ENCODE measurements at regions not wholly inside any gene's neighbourhood (a gene's known extent, or its start where the extent isn't known, plus 50 kb on each side); places are given as distances from the start of the nearest gene placed in this dataset.
A peak's percentile ranks its signal among the peaks of the same experiment; 100 is the strongest.

DNA sequence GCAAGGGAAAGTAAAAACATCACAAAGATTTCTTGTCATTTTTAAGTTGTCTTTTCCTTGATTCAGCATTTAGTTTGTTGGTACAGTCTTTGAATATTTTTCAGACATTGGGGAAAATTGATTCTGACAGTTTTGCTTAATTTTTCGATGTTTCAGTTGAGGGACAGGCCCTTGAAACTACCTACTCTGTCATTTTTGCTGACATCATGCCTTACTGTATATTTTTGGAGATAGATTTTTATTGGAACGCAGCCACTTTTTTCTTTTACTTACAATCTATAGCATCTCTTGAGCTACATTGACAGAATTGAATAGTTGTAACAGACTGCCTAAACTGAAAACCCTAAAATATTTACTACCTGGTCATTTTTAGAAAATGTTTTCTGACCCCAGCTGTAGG lies 297.1 kb upstream of the KIF2B start:
- no peaks in the 10 kb centered on the region for H3K27me3 ChIP-seq (ENCODE audit: control insufficient read depth, extremely low read depth, insufficient read depth, low read length)
- H3K27ac ChIP-seq (ENCODE audit: control insufficient read depth, insufficient read depth, low read length) = no peak overlapping the region
- H3K9me1 ChIP-seq (ENCODE audit: control insufficient read depth, extremely low read depth, insufficient read depth, low read length) = no peaks in the 10 kb centered on the region
- no peak for FAIRE-seq
- TF ChIP-seq, protein P1, sequence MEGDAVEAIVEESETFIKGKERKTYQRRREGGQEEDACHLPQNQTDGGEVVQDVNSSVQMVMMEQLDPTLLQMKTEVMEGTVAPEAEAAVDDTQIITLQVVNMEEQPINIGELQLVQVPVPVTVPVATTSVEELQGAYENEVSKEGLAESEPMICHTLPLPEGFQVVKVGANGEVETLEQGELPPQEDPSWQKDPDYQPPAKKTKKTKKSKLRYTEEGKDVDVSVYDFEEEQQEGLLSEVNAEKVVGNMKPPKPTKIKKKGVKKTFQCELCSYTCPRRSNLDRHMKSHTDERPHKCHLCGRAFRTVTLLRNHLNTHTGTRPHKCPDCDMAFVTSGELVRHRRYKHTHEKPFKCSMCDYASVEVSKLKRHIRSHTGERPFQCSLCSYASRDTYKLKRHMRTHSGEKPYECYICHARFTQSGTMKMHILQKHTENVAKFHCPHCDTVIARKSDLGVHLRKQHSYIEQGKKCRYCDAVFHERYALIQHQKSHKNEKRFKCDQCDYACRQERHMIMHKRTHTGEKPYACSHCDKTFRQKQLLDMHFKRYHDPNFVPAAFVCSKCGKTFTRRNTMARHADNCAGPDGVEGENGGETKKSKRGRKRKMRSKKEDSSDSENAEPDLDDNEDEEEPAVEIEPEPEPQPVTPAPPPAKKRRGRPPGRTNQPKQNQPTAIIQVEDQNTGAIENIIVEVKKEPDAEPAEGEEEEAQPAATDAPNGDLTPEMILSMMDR (optimal IDR thresholded peaks at IDR 0.05 in 1 of 3, IDR thresholded peaks at IDR 0.05 in 1 of 3, conservative IDR thresholded peaks at IDR 0.05 in 1 of 3; ENCODE audit: extremely low read depth in 1 of 3, insufficient read depth in 2 of 3, low read length in 3 of 3) = no peak
- TF ChIP-seq EZH2 (IDR thresholded peaks at IDR 0.05; ENCODE audit: low read length) = no peak
- no peaks in the 10 kb centered on the region for H3K79me2 ChIP-seq (ENCODE audit: control insufficient read depth, insufficient read depth, low read length)
- no peaks in the 10 kb centered on the region for H3K9me3 ChIP-seq (ENCODE audit: control insufficient read depth, low read depth, low read length)
- no peaks in the 10 kb centered on the region for H3K36me3 ChIP-seq (ENCODE audit: control insufficient read depth in 2 of 2, extremely low read depth in 1 of 2, insufficient read depth in 2 of 2, low read length in 2 of 2)
- no peak overlapping the region for H2AFZ ChIP-seq (ENCODE audit: control insufficient read depth, low read length)
- DNase-seq (ENCODE audit: low read depth, low spot score) = no peak
- H3K4me1 ChIP-seq (ENCODE audit: control insufficient read depth, extremely low read depth, insufficient read depth, low read length) = no peaks in the 10 kb centered on the region
- H3K4me2 ChIP-seq (ENCODE audit: control insufficient read depth, extremely low read depth, insufficient read depth, low read depth, low read length) = no peak overlapping the region
- no peaks in the 10 kb centered on the region for H4K20me1 ChIP-seq (ENCODE audit: control insufficient read depth, extremely low read depth, insufficient read depth, low read length)
- no peak overlapping the region for H3K4me3 ChIP-seq (ENCODE audit: control insufficient read depth in 2 of 3, extremely low read depth in 1 of 3, insufficient read depth in 2 of 3, low read depth in 1 of 3, low read length in 3 of 3)
- dilution Hi-C loops (cut with MboI; ENCODE audit: extremely low pct_ligation_motif_present, low sequenced_read_pairs) = no loop called here
- H3K9ac ChIP-seq (ENCODE audit: control insufficient read depth, extremely low read depth, insufficient read depth, low read length) = no peak overlapping the region

DNA sequence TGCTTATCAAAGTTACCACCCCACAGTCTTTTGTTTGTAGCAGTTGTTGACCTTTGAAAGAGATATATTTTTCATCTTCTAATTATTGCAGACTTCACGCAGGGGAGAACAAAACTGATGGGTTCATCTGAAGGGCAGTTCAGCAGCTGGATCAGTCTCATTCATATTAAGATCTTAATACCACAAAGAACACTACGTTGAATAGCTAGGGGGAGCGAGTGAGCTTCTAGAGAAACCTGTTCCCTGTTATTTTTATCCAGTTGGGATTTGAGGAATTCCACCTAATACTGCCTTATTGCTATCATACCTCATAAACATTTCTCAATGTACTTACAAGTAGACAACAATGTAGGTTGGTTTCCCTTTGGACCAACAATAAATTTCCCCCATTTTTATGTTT lies 306.1 kb upstream of the KIF2B start:
- Histone ChIP-seq H4K20me1 (ENCODE audit: control insufficient read depth, extremely low read depth, insufficient read depth, low read length) (no peaks in the 10 kb centered on the region), H3K9me1 (ENCODE audit: control insufficient read depth, extremely low read depth, insufficient read depth, low read length) (no peaks in the 10 kb centered on the region), H3K27ac (ENCODE audit: control insufficient read depth, insufficient read depth, low read length) (no peak overlapping the region), H3K27me3 (ENCODE audit: control insufficient read depth, extremely low read depth, insufficient read depth, low read length) (no peaks in the 10 kb centered on the region), H3K4me2 (ENCODE audit: control insufficient read depth, extremely low read depth, insufficient read depth, low read depth, low read length) (no peak overlapping the region), H3K79me2 (ENCODE audit: control insufficient read depth, insufficient read depth, low read length) (no peaks in the 10 kb centered on the region), H3K4me1 (ENCODE audit: control insufficient read depth, extremely low read depth, insufficient read depth, low read length) (no peaks in the 10 kb centered on the region), H3K9ac (ENCODE audit: control insufficient read depth, extremely low read depth, insufficient read depth, low read length) (no peak overlapping the region), H3K4me3 (ENCODE audit: control insufficient read depth in 2 of 3, extremely low read depth in 1 of 3, insufficient read depth in 2 of 3, low read depth in 1 of 3, low read length in 3 of 3) (no peak overlapping the region), H3K9me3 (ENCODE audit: control insufficient read depth, low read depth, low read length) (no peaks in the 10 kb centered on the region), H3K36me3 (ENCODE audit: control insufficient read depth in 2 of 2, extremely low read depth in 1 of 2, insufficient read depth in 2 of 2, low read length in 2 of 2) (no peaks in the 10 kb centered on the region), H2AFZ (ENCODE audit: control insufficient read depth, low read length) (no peak overlapping the region)
- TF ChIP-seq EZH2 (IDR thresholded peaks at IDR 0.05; ENCODE audit: low read length) = no peak
- TF ChIP-seq, protein P1 (optimal IDR thresholded peaks at IDR 0.05 in 1 of 3, IDR thresholded peaks at IDR 0.05 in 1 of 3, conservative IDR thresholded peaks at IDR 0.05 in 1 of 3; ENCODE audit: extremely low read depth in 1 of 3, insufficient read depth in 2 of 3, low read length in 3 of 3) = peak in 2 of 3 experiments; percentile 28 to 54
- FAIRE-seq (no peak), DNase-seq (ENCODE audit: low read depth, low spot score) (no peak)
- dilution Hi-C loops (cut with MboI; ENCODE audit: extremely low pct_ligation_motif_present, low sequenced_read_pairs) = no loop called here
